ENCODE measurements at regions not wholly inside any gene's neighbourhood (a gene's known extent, or its start where the extent isn't known, plus 50 kb on each side); places are given as distances from the start of the nearest gene placed in this dataset.

DNA sequence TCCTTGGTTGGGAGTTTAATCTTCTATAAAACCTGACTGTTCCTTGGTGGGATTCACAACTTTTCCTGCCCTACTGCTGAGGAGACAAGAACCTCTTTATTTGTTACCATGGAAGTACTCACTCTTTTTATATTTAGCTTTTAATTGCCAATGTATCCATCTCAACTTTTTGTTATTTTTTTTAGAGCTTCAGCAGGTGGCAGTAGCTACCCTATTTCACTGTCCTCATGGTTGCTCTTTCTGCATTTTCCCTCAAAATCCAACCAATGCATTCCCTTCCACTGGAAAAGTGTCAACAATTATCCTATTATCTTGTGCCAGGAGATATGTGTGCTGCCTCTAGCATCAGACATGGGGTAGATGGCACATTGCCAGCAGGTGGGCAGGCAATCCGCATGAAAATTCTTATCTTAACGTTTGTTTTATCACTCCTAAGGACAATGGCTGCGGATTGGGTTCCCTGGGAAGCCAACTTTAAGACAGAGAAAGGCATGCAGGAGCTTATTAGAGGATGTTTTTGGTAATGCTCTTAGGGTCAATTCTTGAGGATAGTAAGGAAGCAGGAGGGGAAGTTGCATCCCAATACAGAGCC is 406.4 kb downstream of the SNAPC1 start:
- no peaks in the 10 kb centered on the region for H3K36me3 ChIP-seq (ENCODE audit: low read length)
- no peaks in the 10 kb centered on the region for H3K9me2 ChIP-seq (replicated peaks; ENCODE audit: insufficient read depth, low read length)
- H3K9ac ChIP-seq (ENCODE audit: low read length): no peak overlapping the region
- no peak overlapping the region for H3K4me3 ChIP-seq (ENCODE audit: insufficient read depth, low read length, poor library complexity, severe bottlenecking)
- no peaks in the 10 kb centered on the region for H3K9me3 ChIP-seq (ENCODE audit: insufficient read depth, low read length)
- no peaks in the 10 kb centered on the region for H4K20me1 ChIP-seq (ENCODE audit: low read depth, low read length)
- H3F3A ChIP-seq (ENCODE audit: insufficient read depth): no peaks in the 10 kb centered on the region
- H3K4me2 ChIP-seq (ENCODE audit: low read depth, low read length, poor library complexity, severe bottlenecking): no peak overlapping the region
- TF ChIP-seq, protein P1, sequence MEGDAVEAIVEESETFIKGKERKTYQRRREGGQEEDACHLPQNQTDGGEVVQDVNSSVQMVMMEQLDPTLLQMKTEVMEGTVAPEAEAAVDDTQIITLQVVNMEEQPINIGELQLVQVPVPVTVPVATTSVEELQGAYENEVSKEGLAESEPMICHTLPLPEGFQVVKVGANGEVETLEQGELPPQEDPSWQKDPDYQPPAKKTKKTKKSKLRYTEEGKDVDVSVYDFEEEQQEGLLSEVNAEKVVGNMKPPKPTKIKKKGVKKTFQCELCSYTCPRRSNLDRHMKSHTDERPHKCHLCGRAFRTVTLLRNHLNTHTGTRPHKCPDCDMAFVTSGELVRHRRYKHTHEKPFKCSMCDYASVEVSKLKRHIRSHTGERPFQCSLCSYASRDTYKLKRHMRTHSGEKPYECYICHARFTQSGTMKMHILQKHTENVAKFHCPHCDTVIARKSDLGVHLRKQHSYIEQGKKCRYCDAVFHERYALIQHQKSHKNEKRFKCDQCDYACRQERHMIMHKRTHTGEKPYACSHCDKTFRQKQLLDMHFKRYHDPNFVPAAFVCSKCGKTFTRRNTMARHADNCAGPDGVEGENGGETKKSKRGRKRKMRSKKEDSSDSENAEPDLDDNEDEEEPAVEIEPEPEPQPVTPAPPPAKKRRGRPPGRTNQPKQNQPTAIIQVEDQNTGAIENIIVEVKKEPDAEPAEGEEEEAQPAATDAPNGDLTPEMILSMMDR (IDR thresholded peaks at IDR 0.05; ENCODE audit: insufficient read depth, low read length, poor library complexity, severe bottlenecking): no peak
- TF ChIP-seq EZH2phosphoT487 (conservative IDR thresholded peaks at IDR 0.05; ENCODE audit: low read length): no peak
- no peaks in the 10 kb centered on the region for H3K79me2 ChIP-seq (ENCODE audit: insufficient read depth, low read length)
- H2AFZ ChIP-seq (ENCODE audit: low read depth, low read length, severe bottlenecking): no peak overlapping the region
- H3K27ac ChIP-seq (ENCODE audit: low read depth, low read length): no peak overlapping the region
- H3K27me3 ChIP-seq (ENCODE audit: low read length): no peaks in the 10 kb centered on the region

- no peak overlapping the region for H3K4me2 ChIP-seq (ENCODE audit: low read depth, low read length, poor library complexity, severe bottlenecking)
- H3K9me3 ChIP-seq (ENCODE audit: insufficient read depth, low read length): no peaks in the 10 kb centered on the region
- TF ChIP-seq EZH2phosphoT487 (conservative IDR thresholded peaks at IDR 0.05; ENCODE audit: low read length): no peak
- TF ChIP-seq, protein P1 (IDR thresholded peaks at IDR 0.05; ENCODE audit: insufficient read depth, low read length, poor library complexity, severe bottlenecking): peak; percentile 41
- H3K79me2 ChIP-seq (ENCODE audit: insufficient read depth, low read length): no peaks in the 10 kb centered on the region
- no peaks in the 10 kb centered on the region; the same call in 1 of the 2 replicates for H3K27me3 ChIP-seq (ENCODE audit: low read length)
- no peak overlapping the region for H3K9ac ChIP-seq (ENCODE audit: low read length)
- H3K27ac ChIP-seq (ENCODE audit: low read depth, low read length): no peak overlapping the region
- H3K4me3 ChIP-seq (ENCODE audit: insufficient read depth, low read length, poor library complexity, severe bottlenecking): no peak overlapping the region
- H4K20me1 ChIP-seq (ENCODE audit: low read depth, low read length): no peaks in the 10 kb centered on the region
- no peaks in the 10 kb centered on the region for H3K36me3 ChIP-seq (ENCODE audit: low read length)
- no peaks in the 10 kb centered on the region for H3K9me2 ChIP-seq (replicated peaks; ENCODE audit: insufficient read depth, low read length)
- H3F3A ChIP-seq (ENCODE audit: insufficient read depth): no peaks in the 10 kb centered on the region
- no peak overlapping the region for H2AFZ ChIP-seq (ENCODE audit: low read depth, low read length, severe bottlenecking)
Measured at GRCh38 chr14:62179367-62180018, 417.3 kb downstream of the SNAPC1 start.

GRCh38 chr14:62181591-62181990 is 419.4 kb downstream of the SNAPC1 start:
- H3K36me3 ChIP-seq (ENCODE audit: low read length): no peaks in the 10 kb centered on the region
- H4K20me1 ChIP-seq (ENCODE audit: low read depth, low read length): no peaks in the 10 kb centered on the region
- H3F3A ChIP-seq (ENCODE audit: insufficient read depth): no peaks in the 10 kb centered on the region
- H3K79me2 ChIP-seq (ENCODE audit: insufficient read depth, low read length): no peaks in the 10 kb centered on the region
- H3K9me3 ChIP-seq (ENCODE audit: insufficient read depth, low read length): no peaks in the 10 kb centered on the region
- no peaks in the 10 kb centered on the region; the same call in 1 of the 2 replicates for H3K27me3 ChIP-seq (ENCODE audit: low read length)
- H3K9ac ChIP-seq (ENCODE audit: low read length): no peak overlapping the region
- H3K27ac ChIP-seq (ENCODE audit: low read depth, low read length): no peak overlapping the region
- no peaks in the 10 kb centered on the region for H3K9me2 ChIP-seq (replicated peaks; ENCODE audit: insufficient read depth, low read length)
- no peak overlapping the region for H2AFZ ChIP-seq (ENCODE audit: low read depth, low read length, severe bottlenecking)
- no peak overlapping the region for H3K4me2 ChIP-seq (ENCODE audit: low read depth, low read length, poor library complexity, severe bottlenecking)
- H3K4me3 ChIP-seq (ENCODE audit: insufficient read depth, low read length, poor library complexity, severe bottlenecking): no peak overlapping the region
- TF ChIP-seq EZH2phosphoT487 (conservative IDR thresholded peaks at IDR 0.05; ENCODE audit: low read length): no peak
- TF ChIP-seq, protein P1 (IDR thresholded peaks at IDR 0.05; ENCODE audit: insufficient read depth, low read length, poor library complexity, severe bottlenecking): no peak

Data from SU-DHL-6 (cell line).